Lung (tissue), 11 donors: ENCODE measurements at regions not wholly inside any gene's neighbourhood (a gene's known extent, or its start where the extent isn't known, plus 50 kb on each side); places are given as distances from the start of the nearest gene placed in this dataset.
A peak's percentile ranks its signal among the peaks of the same experiment; 100 is the strongest.

ENCODE experiments used
- ATAC-seq: fragments of 200-7000 bp; cut with Tn5 transposase; one replicate; pipeline ENCODE4 v1.9.1; 2020; ENCODE audit warnings: moderate number of reproducible peaks; ENCODE audit not compliant: insufficient read depth, low FRiP score
- DNase-seq, 3 donors: peaks; one replicate each; pipeline ENCODE4 v3.0.0-alpha.2; 2013 to 2017
- H3K27ac ChIP-seq, 2 donors: one replicate each; pipeline ENCODE4 v1.5.1; 2013; ENCODE audit warnings: mild to moderate bottlenecking in 2 of 2, moderate library complexity in 2 of 2, control low read depth in 1 of 2, inconsistent platforms in 1 of 2, low read depth in 1 of 2, low read length in 1 of 2
- H3K27me3 ChIP-seq, 3 donors: one replicate each; pipeline ENCODE4 v1.5.1; 2013; ENCODE audit warnings: low read length in 2 of 3; ENCODE audit not compliant: control insufficient read depth in 3 of 3, insufficient read depth in 3 of 3
- H3K36me3 ChIP-seq, 4 donors: one replicate each; pipeline ENCODE4 v1.5.1; 2013; ENCODE audit warnings: low read length in 4 of 4, mild to moderate bottlenecking in 1 of 4, moderate library complexity in 1 of 4; ENCODE audit not compliant: control insufficient read depth in 4 of 4, insufficient read depth in 4 of 4
- H3K4me1 ChIP-seq, 5 donors: one replicate each; pipeline ENCODE4 v1.5.1; 2013; ENCODE audit warnings: low read length in 5 of 5, mild to moderate bottlenecking in 2 of 5, moderate library complexity in 1 of 5; ENCODE audit not compliant: control insufficient read depth in 5 of 5, insufficient read depth in 5 of 5
- H3K4me3 ChIP-seq: one replicate; pipeline ENCODE4 v1.5.1; 2013; ENCODE audit warnings: mild to moderate bottlenecking, control low read depth, moderate library complexity
- H3K9ac ChIP-seq, 2 donors: one replicate each; pipeline ENCODE4 v1.5.1; 2013; ENCODE audit warnings: low read length in 2 of 2, control low read depth in 1 of 2; ENCODE audit not compliant: insufficient read depth in 1 of 2
- H3K9me3 ChIP-seq, 4 donors: one replicate each; pipeline ENCODE4 v1.5.1; 2013; ENCODE audit warnings: low read length in 3 of 4, mild to moderate bottlenecking in 1 of 4, moderate library complexity in 1 of 4; ENCODE audit not compliant: control insufficient read depth in 4 of 4, insufficient read depth in 3 of 4
- WGBS, 2 donors: extraction: QIAGEN DNeasy Blood & Tissue Kit; methylation state at CpG; one replicate each; pipeline ENCODE4 v1.1.7; 2013; 5-methylcytosine and 5-hydroxymethylcytosine counted together
- TF ChIP-seq, protein P1 (sequence below): IDR thresholded peaks from 2 replicates; pipeline ENCODE4 v1.5.1; 2012; ENCODE audit warnings: mild to moderate bottlenecking; ENCODE audit errors: control extremely low read depth, extremely low read depth
- donor health status: control.
- donor health status: control.
- donor health status: Bipolar disorder and iron deficiency.
- donor health status: healthy.
- donor health status: DM: yes; HTN: yes; CAD: no.

DNA sequence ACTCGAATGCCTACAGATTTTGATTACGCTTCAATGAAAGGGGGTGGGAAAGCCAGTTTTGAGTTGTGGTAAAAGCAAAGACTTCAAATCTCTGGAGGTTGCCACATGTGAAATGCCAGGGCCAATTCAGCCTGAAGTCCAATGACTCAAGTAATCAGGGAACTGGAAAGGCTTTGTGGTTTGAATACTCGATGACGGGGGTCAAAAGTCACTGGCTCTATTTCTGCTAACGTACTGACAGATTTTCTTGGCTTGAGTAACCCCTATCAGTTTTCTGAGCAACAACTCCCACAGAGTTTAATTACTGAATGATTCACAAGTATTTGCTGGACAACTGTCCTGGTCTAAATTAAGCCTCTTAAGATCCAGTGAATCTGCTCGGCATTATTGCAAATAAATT lies 152.2 kb downstream of the SIPA1L2 start:
- H3K27ac ChIP-seq = peak overlapping the region in 1 of 2 donors; percentile 53
- H3K27me3 ChIP-seq = no peaks in the 10 kb centered on the region
- ATAC-seq (peak; percentile 53), DNase-seq (no peak)
- WGBS, 2 donors = 75 to 86% methylated on average over 6 of the region's 6 CpGs
- peaks cover 0 to 12% (median 7%) of the 10 kb centered on the region in 5 donors for H3K4me1 ChIP-seq
- peaks cover 2 to 11% (median 7%) of the 10 kb centered on the region in 4 donors for H3K36me3 ChIP-seq
- no peak overlapping the region for H3K4me3 ChIP-seq
- H3K9ac ChIP-seq = no peak overlapping the region
- peaks cover 0 to 2% (median 0%) of the 10 kb centered on the region in 4 donors for H3K9me3 ChIP-seq
- TF ChIP-seq, protein P1, sequence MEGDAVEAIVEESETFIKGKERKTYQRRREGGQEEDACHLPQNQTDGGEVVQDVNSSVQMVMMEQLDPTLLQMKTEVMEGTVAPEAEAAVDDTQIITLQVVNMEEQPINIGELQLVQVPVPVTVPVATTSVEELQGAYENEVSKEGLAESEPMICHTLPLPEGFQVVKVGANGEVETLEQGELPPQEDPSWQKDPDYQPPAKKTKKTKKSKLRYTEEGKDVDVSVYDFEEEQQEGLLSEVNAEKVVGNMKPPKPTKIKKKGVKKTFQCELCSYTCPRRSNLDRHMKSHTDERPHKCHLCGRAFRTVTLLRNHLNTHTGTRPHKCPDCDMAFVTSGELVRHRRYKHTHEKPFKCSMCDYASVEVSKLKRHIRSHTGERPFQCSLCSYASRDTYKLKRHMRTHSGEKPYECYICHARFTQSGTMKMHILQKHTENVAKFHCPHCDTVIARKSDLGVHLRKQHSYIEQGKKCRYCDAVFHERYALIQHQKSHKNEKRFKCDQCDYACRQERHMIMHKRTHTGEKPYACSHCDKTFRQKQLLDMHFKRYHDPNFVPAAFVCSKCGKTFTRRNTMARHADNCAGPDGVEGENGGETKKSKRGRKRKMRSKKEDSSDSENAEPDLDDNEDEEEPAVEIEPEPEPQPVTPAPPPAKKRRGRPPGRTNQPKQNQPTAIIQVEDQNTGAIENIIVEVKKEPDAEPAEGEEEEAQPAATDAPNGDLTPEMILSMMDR = no peak

DNA sequence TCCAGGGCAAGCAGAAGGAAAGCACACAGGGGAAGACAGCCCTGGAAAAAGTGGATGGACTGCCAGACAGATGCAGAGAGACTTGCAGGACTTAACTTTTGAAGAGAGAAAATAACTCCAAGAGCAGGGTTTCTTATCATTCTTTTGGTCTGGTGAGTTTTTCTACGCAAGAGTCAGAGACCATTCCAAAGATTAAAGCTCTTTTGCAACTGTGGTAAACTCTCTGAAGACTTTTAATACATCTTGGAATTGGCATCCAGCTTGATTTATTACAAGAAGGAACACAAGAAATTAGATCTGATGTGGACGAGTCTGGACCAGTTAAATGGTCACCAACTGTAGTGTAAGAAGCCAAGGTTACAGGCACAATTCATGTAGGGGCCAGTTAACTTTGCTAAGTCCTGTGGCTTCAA lies 153.4 kb downstream of the SIPA1L2 start:
- peaks cover 0 to 20% (median 7%) of the 10 kb centered on the region in 5 donors for H3K4me1 ChIP-seq
- 81 to 91% methylated on average over 2 of the region's 2 CpGs for WGBS, 2 donors
- no peak overlapping the region for H3K27ac ChIP-seq
- H3K36me3 ChIP-seq = peaks cover 0 to 9% (median 5%) of the 10 kb centered on the region in 4 donors
- ATAC-seq = no peak
- H3K4me3 ChIP-seq = no peak overlapping the region
- peaks cover 0 to 2% (median 0%) of the 10 kb centered on the region in 4 donors for H3K9me3 ChIP-seq
- no peak overlapping the region for H3K9ac ChIP-seq
- TF ChIP-seq, protein P1 = no peak
- no peak for DNase-seq
- no peaks in the 10 kb centered on the region for H3K27me3 ChIP-seq

DNA sequence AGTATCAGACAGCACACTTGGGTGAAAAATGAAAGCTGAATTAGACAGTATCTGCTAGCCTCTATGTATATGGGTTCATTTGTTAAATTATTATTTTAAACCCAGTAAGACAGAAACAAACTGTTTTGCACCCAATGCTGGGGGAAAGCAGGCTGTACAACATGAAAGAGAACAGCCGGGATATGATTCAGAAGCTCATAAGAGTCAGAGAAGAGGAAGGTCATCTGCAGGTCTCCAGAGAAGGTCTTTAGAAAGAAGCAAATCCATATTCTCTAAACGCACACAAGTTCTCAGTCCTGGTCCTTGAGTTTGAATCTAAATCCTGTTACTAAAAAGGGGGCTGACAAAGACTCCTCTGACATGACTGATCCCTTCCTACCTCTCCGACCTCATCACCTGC lies 155.1 kb downstream of the SIPA1L2 start:
- Histone ChIP-seq H3K27ac (no peak overlapping the region), H3K4me3 (no peak overlapping the region), H3K4me1 (peaks cover 0 to 20% (median 7%) of the 10 kb centered on the region in 5 donors), H3K36me3 (peaks cover 4 to 16% (median 11%) of the 10 kb centered on the region in 4 donors), H3K9me3 (peaks cover 0 to 2% (median 0%) of the 10 kb centered on the region in 4 donors), H3K27me3 (no peaks in the 10 kb centered on the region), H3K9ac (no peak overlapping the region)
- no peak for ATAC-seq
- no peak for DNase-seq
- TF ChIP-seq, protein P1 = no peak
- WGBS, 2 donors = 88 to 97% methylated on average over 3 of the region's 3 CpGs

DNA sequence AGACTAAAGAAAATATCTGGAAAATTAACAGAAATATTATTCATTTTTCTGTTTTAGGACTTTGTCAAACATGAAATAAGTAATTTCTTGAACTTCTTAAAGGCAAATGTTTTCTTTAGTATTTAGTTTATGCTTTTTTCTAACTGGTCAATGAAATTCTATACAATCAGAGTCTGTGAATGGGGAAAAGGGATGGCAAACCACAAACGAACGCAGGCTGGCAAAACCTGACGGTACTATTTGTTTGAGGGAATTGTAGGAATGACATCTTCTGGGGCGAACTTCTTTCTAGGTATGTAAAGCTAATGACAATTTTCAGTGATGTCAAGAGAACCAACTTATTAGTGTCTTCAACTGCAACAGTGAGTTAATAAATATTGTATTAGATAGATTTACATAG lies 156.0 kb downstream of the SIPA1L2 start:
- H3K4me3 ChIP-seq = no peak overlapping the region
- H3K27ac ChIP-seq = no peak overlapping the region
- WGBS, 2 donors = 92 to 95% methylated on average over 4 of the region's 4 CpGs
- H3K9ac ChIP-seq = no peak overlapping the region
- H3K27me3 ChIP-seq = no peaks in the 10 kb centered on the region
- DNase-seq (no peak), ATAC-seq (no peak)
- peaks cover 0 to 2% (median 0%) of the 10 kb centered on the region in 4 donors for H3K9me3 ChIP-seq
- H3K4me1 ChIP-seq = peaks cover 0 to 20% (median 7%) of the 10 kb centered on the region in 5 donors
- H3K36me3 ChIP-seq = peaks cover 4 to 11% (median 8%) of the 10 kb centered on the region in 4 donors
- TF ChIP-seq, protein P1 = no peak
